ENCODE measurements at regions not wholly inside any gene's neighbourhood (a gene's known extent, or its start where the extent isn't known, plus 50 kb on each side); places are given as distances from the start of the nearest gene placed in this dataset.

GRCh38 chr3:68173012-68173634 is 518.7 kb upstream of the SUCLG2 start:
- Histone ChIP-seq H3K4me3 (ENCODE audit: low read length) (no peak overlapping the region), H3K27me3 (ENCODE audit: control insufficient read depth, insufficient read depth, low read length, poor library complexity, severe bottlenecking) (no peaks in the 10 kb centered on the region), H3K27ac (ENCODE audit: low read depth, low read length) (no peak overlapping the region), H3K4me1 (ENCODE audit: control insufficient read depth, insufficient read depth, low read length) (no peaks in the 10 kb centered on the region), H3K36me3 (ENCODE audit: control insufficient read depth, insufficient read depth, low read length) (no peaks in the 10 kb centered on the region), H3K9ac (ENCODE audit: extremely low read depth, low read length, poor library complexity, severe bottlenecking) (no peak overlapping the region), H3K9me3 (ENCODE audit: control insufficient read depth, low read length) (peaks cover 26% of the 10 kb centered on the region)
- Mint-ChIP-seq H3K9me3 (peaks cover 45% of the 10 kb centered on the region), H3K4me1 (no peaks in the 10 kb centered on the region), H3K36me3 (ENCODE audit: low read depth) (no peaks in the 10 kb centered on the region), H3K27ac (no peak overlapping the region), H3K27me3 (ENCODE audit: insufficient read depth) (no peaks in the 10 kb centered on the region), H3K4me3 (no peak overlapping the region)
- WGBS, 2 experiments (ENCODE audit: insufficient coverage in 1 of 2, insufficient read length in 1 of 2): no CpG with 5 or more reads among the region's 3 CpGs
- no peak for TF ChIP-seq CTCF (conservative IDR thresholded peaks at IDR 0.05)
- DNase-seq: no peak

GRCh38 chr3:68172039-68172438 is 517.6 kb upstream of the SUCLG2 start:
- peaks cover 45% of the 10 kb centered on the region for H3K9me3 Mint-ChIP-seq

GRCh38 chr3:68163968-68164367 is 509.6 kb upstream of the SUCLG2 start:
- Histone ChIP-seq H3K27ac (ENCODE audit: low read depth, low read length) (no peak overlapping the region), H3K27me3 (ENCODE audit: control insufficient read depth, insufficient read depth, low read length, poor library complexity, severe bottlenecking) (no peaks in the 10 kb centered on the region), H3K9ac (ENCODE audit: extremely low read depth, low read length, poor library complexity, severe bottlenecking) (no peak overlapping the region), H3K4me3 (ENCODE audit: low read length) (no peak overlapping the region), H3K9me3 (ENCODE audit: control insufficient read depth, low read length) (no peaks in the 10 kb centered on the region), H3K4me1 (ENCODE audit: control insufficient read depth, insufficient read depth, low read length) (no peaks in the 10 kb centered on the region), H3K36me3 (ENCODE audit: control insufficient read depth, insufficient read depth, low read length) (no peaks in the 10 kb centered on the region)
- no peak for DNase-seq
- no peak for TF ChIP-seq CTCF (conservative IDR thresholded peaks at IDR 0.05)
- Mint-ChIP-seq H3K9me3 (no peaks in the 10 kb centered on the region), H3K4me3 (no peak overlapping the region), H3K27me3 (ENCODE audit: insufficient read depth) (no peaks in the 10 kb centered on the region), H3K4me1 (no peaks in the 10 kb centered on the region), H3K27ac (no peak overlapping the region), H3K36me3 (ENCODE audit: low read depth) (no peaks in the 10 kb centered on the region)
- 71 to 77% methylated on average over 1 of the region's 1 CpG for WGBS, 2 experiments (ENCODE audit: insufficient coverage in 1 of 2, insufficient read length in 1 of 2)

More at GRCh38 chr3:68172039-68172438, 517.6 kb upstream of the SUCLG2 start:
- Histone ChIP-seq H3K27ac (ENCODE audit: low read depth, low read length) (no peak overlapping the region), H3K9ac (ENCODE audit: extremely low read depth, low read length, poor library complexity, severe bottlenecking) (no peak overlapping the region), H3K27me3 (ENCODE audit: control insufficient read depth, insufficient read depth, low read length, poor library complexity, severe bottlenecking) (no peaks in the 10 kb centered on the region), H3K36me3 (ENCODE audit: control insufficient read depth, insufficient read depth, low read length) (no peaks in the 10 kb centered on the region), H3K4me3 (ENCODE audit: low read length) (no peak overlapping the region), H3K4me1 (ENCODE audit: control insufficient read depth, insufficient read depth, low read length) (no peaks in the 10 kb centered on the region), H3K9me3 (ENCODE audit: control insufficient read depth, low read length) (peaks cover 26% of the 10 kb centered on the region)
- Mint-ChIP-seq H3K36me3 (ENCODE audit: low read depth) (no peaks in the 10 kb centered on the region), H3K4me1 (no peaks in the 10 kb centered on the region), H3K4me3 (no peak overlapping the region), H3K27me3 (ENCODE audit: insufficient read depth) (no peaks in the 10 kb centered on the region), H3K27ac (no peak overlapping the region)
- 88 to 100% methylated on average over 1 to 2 of the region's 2 CpGs for WGBS, 2 experiments (ENCODE audit: insufficient coverage in 1 of 2, insufficient read length in 1 of 2)
- no peak for DNase-seq
- no peak for TF ChIP-seq CTCF (conservative IDR thresholded peaks at IDR 0.05)

All from endodermal cell (in vitro differentiated cells).